ENCODE measurements at regions not wholly inside any gene's neighbourhood (a gene's known extent, or its start where the extent isn't known, plus 50 kb on each side); places are given as distances from the start of the nearest gene placed in this dataset.

DNA sequence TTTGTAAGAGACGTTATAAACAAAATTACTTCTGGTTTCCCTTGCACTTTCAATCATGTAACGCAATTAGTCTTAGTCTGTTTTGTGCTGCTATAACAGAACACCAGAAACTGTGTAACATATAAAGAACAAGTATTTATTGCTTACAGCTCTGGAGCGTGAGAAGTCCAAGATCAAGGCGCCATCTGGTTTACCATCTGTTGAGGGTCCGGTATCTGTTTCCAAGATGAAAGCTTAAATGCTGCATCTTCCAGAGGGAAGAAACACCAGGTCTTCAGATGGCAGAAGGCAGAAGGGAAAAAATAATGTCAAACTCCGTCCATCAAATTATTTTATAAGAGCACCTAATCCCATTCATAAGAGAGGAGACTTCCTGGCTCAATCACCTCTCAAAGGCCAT is 474.1 kb downstream of the PDGFC start:
- DNase-seq (ENCODE audit: low spot score): no peak
- Histone ChIP-seq H3K4me3 (no peak overlapping the region), H3K27ac (no peak overlapping the region)
- TF ChIP-seq, protein P1, sequence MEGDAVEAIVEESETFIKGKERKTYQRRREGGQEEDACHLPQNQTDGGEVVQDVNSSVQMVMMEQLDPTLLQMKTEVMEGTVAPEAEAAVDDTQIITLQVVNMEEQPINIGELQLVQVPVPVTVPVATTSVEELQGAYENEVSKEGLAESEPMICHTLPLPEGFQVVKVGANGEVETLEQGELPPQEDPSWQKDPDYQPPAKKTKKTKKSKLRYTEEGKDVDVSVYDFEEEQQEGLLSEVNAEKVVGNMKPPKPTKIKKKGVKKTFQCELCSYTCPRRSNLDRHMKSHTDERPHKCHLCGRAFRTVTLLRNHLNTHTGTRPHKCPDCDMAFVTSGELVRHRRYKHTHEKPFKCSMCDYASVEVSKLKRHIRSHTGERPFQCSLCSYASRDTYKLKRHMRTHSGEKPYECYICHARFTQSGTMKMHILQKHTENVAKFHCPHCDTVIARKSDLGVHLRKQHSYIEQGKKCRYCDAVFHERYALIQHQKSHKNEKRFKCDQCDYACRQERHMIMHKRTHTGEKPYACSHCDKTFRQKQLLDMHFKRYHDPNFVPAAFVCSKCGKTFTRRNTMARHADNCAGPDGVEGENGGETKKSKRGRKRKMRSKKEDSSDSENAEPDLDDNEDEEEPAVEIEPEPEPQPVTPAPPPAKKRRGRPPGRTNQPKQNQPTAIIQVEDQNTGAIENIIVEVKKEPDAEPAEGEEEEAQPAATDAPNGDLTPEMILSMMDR (IDR thresholded peaks at IDR 0.05): no peak

DNA sequence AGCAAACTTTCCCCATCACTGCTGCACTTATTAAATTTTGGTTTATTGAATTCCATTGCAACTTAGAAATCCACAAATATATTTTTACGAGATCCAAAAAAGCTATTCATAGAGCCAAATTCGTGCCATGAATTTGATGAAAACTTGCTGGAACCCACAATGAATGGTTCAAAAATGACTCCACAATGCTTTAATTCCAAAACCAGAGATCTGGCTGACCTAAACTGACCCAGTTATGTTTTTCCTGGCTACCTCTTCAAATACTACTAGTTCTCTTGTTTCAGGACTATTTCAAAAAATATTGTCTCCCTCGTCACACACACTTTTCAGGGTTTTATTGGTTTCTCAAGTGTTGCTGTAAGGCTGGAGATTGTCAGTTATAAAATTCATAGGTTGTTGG is 474.8 kb downstream of the PDGFC start:
- Histone ChIP-seq H3K4me3 (no peak overlapping the region), H3K27ac (no peak overlapping the region)
- DNase-seq (ENCODE audit: low spot score): no peak
- TF ChIP-seq, protein P1 (IDR thresholded peaks at IDR 0.05): no peak

GRCh38 chr4:156495836-156496235 is 475.8 kb downstream of the PDGFC start:
- TF ChIP-seq, protein P1 (IDR thresholded peaks at IDR 0.05): no peak
- no peak for DNase-seq (ENCODE audit: low spot score)
- no peak overlapping the region for H3K27ac ChIP-seq

DNA sequence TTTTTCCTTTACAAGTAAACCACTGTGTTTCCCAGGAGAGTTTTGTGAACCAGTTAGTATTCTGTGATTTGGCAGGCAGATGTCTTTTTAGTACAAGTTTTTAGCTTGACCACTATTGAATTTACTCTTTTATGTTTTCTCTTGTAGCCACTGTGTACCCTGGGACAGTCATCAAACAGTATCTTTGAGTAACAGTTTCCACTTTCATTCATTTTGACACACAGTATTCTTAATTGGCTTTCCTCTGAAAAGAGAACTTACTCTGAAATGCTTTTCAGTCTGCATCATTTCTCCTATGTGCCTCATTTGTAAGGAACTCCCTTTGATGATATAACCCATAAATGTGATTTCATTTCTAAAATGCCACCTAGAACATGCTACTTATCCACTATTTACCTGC is 476.5 kb downstream of the PDGFC start:
- Histone ChIP-seq H3K27ac (no peak overlapping the region), H3K4me3 (no peak overlapping the region)
- TF ChIP-seq, protein P1 (IDR thresholded peaks at IDR 0.05): no peak
- DNase-seq (ENCODE audit: low spot score): no peak

More at GRCh38 chr4:156495836-156496235, 475.8 kb downstream of the PDGFC start:
- H3K4me3 ChIP-seq: no peak overlapping the region

DNA sequence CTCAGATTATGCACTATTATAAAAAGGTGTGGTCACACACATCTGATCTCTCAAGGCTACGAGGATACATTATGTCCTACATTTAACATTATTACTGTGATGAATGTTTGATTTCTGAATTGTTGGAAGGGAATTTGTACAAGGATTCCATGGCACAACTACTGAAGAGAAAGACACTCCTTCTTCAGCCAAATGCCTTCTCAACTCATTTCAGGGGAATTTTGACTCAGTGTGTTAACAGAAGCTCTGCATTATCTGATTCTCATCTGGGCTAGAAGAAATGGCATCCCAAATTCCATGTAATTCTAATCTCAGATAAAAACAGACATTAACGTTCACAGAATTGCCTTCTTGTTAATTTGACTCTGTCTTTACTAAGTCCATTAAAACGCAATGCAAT is 477.7 kb downstream of the PDGFC start:
- TF ChIP-seq, protein P1 (IDR thresholded peaks at IDR 0.05): no peak
- no peak overlapping the region for H3K27ac ChIP-seq
- no peak for DNase-seq (ENCODE audit: low spot score)
- H3K4me3 ChIP-seq: no peak overlapping the region

DNA sequence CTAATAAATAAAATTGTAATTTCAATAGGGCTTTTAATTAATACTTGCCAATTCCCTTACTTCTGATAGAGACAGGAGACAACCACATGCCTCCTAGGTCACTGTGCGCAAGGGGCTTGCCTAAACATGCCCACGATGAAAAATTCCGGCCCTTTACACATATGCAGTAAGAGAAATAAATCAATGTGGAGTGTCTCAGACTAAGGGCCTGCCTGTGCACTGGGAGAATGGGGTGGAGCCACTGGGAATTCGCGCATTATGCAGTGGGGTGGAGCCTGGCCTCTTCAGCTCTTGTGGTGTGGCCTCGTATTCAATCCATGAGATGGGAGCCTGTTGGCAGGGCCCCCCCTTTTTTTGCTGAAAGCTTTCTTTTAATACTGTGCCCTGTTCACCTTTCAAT is 484.5 kb downstream of the PDGFC start:
- TF ChIP-seq, protein P1 (IDR thresholded peaks at IDR 0.05): no peak
- DNase-seq (ENCODE audit: low spot score): no peak
- Histone ChIP-seq H3K27ac (no peak overlapping the region), H3K4me3 (no peak overlapping the region)

DNA sequence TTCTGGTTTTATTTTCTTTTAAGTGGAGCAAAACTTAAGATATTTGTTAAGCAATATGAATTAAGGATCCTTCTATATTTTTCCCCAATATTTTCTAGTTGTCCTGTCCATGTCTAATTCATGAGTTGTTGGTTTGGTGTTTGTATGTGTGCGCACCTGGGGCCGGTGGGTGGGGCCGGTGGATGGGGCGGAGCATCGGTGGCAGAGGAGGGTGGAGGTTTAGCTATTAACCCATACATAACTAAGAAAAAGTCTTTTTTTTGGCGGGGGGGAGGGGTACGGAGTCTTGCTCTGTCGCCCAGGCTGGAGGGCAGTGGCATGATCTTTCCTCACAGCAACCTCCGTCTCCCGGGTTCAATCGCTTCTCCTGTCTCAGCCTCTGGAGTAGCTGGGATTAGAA is 489.8 kb downstream of the PDGFC start:
- TF ChIP-seq, protein P1 (IDR thresholded peaks at IDR 0.05): no peak
- no peak for DNase-seq (ENCODE audit: low spot score)
- no peak overlapping the region for H3K27ac ChIP-seq
- H3K4me3 ChIP-seq: no peak overlapping the region

All from coronary artery (tissue), 2 donors.